ENCODE measurements at regions not wholly inside any gene's neighbourhood (a gene's known extent, or its start where the extent isn't known, plus 50 kb on each side); places are given as distances from the start of the nearest gene placed in this dataset.
A peak's percentile ranks its signal among the peaks of the same experiment; 100 is the strongest.

DNA sequence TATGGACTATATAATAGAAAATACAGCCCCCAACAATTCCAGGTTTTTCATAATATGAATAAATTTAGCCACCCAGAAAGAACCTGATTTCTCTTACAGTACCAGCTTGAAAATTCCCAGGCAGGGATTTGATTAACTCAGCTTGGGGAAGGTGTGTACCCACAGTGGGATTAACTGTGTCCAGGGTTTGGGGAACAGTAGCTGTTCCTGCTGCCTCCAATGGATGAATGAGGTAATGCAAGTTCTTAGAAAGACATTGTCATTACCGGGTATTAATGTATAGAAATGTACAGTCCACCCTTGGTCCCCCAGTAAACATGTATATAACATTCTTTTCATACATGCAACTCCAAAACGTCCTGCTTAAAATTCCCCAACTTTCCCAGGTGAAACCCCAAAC lies 115.6 kb downstream of the LRIG3 start:
- no peak for TF ChIP-seq POLR2A (IDR thresholded peaks at IDR 0.05)
- TF ChIP-seq, protein P1, sequence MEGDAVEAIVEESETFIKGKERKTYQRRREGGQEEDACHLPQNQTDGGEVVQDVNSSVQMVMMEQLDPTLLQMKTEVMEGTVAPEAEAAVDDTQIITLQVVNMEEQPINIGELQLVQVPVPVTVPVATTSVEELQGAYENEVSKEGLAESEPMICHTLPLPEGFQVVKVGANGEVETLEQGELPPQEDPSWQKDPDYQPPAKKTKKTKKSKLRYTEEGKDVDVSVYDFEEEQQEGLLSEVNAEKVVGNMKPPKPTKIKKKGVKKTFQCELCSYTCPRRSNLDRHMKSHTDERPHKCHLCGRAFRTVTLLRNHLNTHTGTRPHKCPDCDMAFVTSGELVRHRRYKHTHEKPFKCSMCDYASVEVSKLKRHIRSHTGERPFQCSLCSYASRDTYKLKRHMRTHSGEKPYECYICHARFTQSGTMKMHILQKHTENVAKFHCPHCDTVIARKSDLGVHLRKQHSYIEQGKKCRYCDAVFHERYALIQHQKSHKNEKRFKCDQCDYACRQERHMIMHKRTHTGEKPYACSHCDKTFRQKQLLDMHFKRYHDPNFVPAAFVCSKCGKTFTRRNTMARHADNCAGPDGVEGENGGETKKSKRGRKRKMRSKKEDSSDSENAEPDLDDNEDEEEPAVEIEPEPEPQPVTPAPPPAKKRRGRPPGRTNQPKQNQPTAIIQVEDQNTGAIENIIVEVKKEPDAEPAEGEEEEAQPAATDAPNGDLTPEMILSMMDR (IDR thresholded peaks at IDR 0.05) = peak in 2 of 6 experiments; percentile 13 to 48

All from esophagus squamous epithelium (tissue), 4 donors.